ENCODE measurements at regions not wholly inside any gene's neighbourhood (a gene's known extent, or its start where the extent isn't known, plus 50 kb on each side); places are given as distances from the start of the nearest gene placed in this dataset.

DNA sequence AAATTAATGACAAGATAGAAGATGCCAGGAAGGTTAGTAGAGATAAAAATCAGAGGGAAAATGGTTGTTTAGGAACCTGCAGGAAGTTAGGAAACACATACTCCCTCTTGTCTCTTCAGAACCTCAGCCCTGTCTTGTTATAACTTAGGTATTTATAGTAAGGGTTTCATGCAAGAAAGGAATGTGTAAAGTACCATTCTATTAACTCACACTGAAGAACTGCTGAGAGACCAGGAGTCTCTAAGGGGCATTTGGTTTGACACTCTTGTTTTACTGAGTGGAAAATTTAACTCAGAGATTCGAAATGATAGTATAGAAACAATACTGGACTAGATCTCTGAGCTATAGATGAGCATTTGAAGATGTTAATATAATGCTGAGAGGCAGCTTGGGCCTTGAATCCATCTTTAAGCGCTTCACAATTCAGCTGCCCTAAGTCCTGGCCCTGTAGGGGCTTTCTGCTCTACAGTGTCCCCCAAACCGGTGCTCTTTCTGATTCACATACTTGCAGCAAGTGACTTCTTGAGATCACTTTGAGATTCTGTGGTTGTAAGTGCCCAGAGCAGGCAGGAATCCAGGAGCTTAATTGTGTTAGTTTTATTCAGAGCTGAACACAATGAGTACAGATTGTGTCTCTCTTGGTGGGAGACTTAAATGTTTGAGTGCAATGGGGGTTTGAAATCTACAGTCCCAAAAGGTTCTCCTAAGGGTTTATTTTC, 235.0 kb upstream of the RGPD4 start:
- Histone ChIP-seq H3K9me3 (ENCODE audit: low read length) (no peaks in the 10 kb centered on the region), H3K27ac (ENCODE audit: low read length) (no peak overlapping the region), H3K9me2 (ENCODE audit: insufficient read depth, low read length) (no peaks in the 10 kb centered on the region), H3K9ac (ENCODE audit: low read length) (no peak overlapping the region), H3F3A (ENCODE audit: insufficient read depth, low read length, poor library complexity, severe bottlenecking) (no peaks in the 10 kb centered on the region), H4K20me1 (ENCODE audit: insufficient read depth) (no peaks in the 10 kb centered on the region), H2AFZ (ENCODE audit: low read depth, low read length) (no peak overlapping the region), H3K79me2 (replicated peaks; ENCODE audit: insufficient read depth, low read length) (no peaks in the 10 kb centered on the region), H3K4me3 (ENCODE audit: low read length) (no peak overlapping the region), H3K36me3 (ENCODE audit: insufficient read depth, low read length) (no peaks in the 10 kb centered on the region), H3K4me2 (ENCODE audit: low read length) (no peak overlapping the region), H3K27me3 (ENCODE audit: insufficient read depth, low read depth, low read length) (no peaks in the 10 kb centered on the region)
- TF ChIP-seq, protein P1, sequence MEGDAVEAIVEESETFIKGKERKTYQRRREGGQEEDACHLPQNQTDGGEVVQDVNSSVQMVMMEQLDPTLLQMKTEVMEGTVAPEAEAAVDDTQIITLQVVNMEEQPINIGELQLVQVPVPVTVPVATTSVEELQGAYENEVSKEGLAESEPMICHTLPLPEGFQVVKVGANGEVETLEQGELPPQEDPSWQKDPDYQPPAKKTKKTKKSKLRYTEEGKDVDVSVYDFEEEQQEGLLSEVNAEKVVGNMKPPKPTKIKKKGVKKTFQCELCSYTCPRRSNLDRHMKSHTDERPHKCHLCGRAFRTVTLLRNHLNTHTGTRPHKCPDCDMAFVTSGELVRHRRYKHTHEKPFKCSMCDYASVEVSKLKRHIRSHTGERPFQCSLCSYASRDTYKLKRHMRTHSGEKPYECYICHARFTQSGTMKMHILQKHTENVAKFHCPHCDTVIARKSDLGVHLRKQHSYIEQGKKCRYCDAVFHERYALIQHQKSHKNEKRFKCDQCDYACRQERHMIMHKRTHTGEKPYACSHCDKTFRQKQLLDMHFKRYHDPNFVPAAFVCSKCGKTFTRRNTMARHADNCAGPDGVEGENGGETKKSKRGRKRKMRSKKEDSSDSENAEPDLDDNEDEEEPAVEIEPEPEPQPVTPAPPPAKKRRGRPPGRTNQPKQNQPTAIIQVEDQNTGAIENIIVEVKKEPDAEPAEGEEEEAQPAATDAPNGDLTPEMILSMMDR (IDR thresholded peaks at IDR 0.05; ENCODE audit: poor library complexity, severe bottlenecking): no peak
- TF ChIP-seq SMC3 (conservative IDR thresholded peaks at IDR 0.05; ENCODE audit: poor library complexity) (no peak), MXI1 (conservative IDR thresholded peaks at IDR 0.05; ENCODE audit: poor library complexity, severe bottlenecking) (no peak), POLR2AphosphoS5 (IDR thresholded peaks at IDR 0.05) (no peak), EP300 (conservative IDR thresholded peaks at IDR 0.05; ENCODE audit: poor library complexity, severe bottlenecking) (no peak), TAF1 (IDR thresholded peaks at IDR 0.05; ENCODE audit: low read depth) (no peak), RAD21 (conservative IDR thresholded peaks at IDR 0.05) (no peak), EZH2 (IDR thresholded peaks at IDR 0.05; ENCODE audit: borderline replicate concordance, insufficient read depth, low read length, poor library complexity, severe bottlenecking) (no peak)
- TF ChIP-seq, protein P2, sequence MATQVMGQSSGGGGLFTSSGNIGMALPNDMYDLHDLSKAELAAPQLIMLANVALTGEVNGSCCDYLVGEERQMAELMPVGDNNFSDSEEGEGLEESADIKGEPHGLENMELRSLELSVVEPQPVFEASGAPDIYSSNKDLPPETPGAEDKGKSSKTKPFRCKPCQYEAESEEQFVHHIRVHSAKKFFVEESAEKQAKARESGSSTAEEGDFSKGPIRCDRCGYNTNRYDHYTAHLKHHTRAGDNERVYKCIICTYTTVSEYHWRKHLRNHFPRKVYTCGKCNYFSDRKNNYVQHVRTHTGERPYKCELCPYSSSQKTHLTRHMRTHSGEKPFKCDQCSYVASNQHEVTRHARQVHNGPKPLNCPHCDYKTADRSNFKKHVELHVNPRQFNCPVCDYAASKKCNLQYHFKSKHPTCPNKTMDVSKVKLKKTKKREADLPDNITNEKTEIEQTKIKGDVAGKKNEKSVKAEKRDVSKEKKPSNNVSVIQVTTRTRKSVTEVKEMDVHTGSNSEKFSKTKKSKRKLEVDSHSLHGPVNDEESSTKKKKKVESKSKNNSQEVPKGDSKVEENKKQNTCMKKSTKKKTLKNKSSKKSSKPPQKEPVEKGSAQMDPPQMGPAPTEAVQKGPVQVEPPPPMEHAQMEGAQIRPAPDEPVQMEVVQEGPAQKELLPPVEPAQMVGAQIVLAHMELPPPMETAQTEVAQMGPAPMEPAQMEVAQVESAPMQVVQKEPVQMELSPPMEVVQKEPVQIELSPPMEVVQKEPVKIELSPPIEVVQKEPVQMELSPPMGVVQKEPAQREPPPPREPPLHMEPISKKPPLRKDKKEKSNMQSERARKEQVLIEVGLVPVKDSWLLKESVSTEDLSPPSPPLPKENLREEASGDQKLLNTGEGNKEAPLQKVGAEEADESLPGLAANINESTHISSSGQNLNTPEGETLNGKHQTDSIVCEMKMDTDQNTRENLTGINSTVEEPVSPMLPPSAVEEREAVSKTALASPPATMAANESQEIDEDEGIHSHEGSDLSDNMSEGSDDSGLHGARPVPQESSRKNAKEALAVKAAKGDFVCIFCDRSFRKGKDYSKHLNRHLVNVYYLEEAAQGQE (IDR thresholded peaks at IDR 0.05; ENCODE audit: borderline replicate concordance): no peak

DNA sequence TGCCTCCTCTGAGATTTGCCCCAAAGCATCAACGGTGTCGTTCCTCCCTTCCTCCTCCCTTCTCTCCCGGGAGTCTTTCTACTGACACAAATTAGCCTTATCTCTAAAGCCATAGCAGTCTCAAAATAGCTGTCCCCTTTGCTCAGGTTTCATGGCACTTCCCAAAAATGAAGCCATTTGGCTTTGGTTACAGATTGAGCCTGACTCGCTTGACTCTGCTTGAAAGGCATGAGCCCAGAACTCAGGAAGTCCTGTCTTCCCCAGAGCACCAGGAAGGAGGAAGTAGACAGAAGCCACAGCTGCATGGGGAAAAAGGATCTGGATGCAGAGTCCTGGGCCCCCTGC, 234.4 kb upstream of the RGPD4 start:
- Histone ChIP-seq H3K27me3 (ENCODE audit: insufficient read depth, low read depth, low read length) (no peaks in the 10 kb centered on the region), H3K27ac (ENCODE audit: low read length) (no peak overlapping the region), H3K9me2 (ENCODE audit: insufficient read depth, low read length) (no peaks in the 10 kb centered on the region), H4K20me1 (ENCODE audit: insufficient read depth) (no peaks in the 10 kb centered on the region), H3K79me2 (replicated peaks; ENCODE audit: insufficient read depth, low read length) (no peaks in the 10 kb centered on the region), H2AFZ (ENCODE audit: low read depth, low read length) (no peak overlapping the region), H3F3A (ENCODE audit: insufficient read depth, low read length, poor library complexity, severe bottlenecking) (no peaks in the 10 kb centered on the region), H3K9ac (ENCODE audit: low read length) (no peak overlapping the region), H3K4me3 (ENCODE audit: low read length) (no peak overlapping the region), H3K4me2 (ENCODE audit: low read length) (no peak overlapping the region), H3K36me3 (ENCODE audit: insufficient read depth, low read length) (no peaks in the 10 kb centered on the region), H3K9me3 (ENCODE audit: low read length) (no peaks in the 10 kb centered on the region)
- TF ChIP-seq, protein P1 (IDR thresholded peaks at IDR 0.05; ENCODE audit: poor library complexity, severe bottlenecking): no peak
- TF ChIP-seq EP300 (conservative IDR thresholded peaks at IDR 0.05; ENCODE audit: poor library complexity, severe bottlenecking) (no peak), SMC3 (conservative IDR thresholded peaks at IDR 0.05; ENCODE audit: poor library complexity) (no peak), POLR2AphosphoS5 (IDR thresholded peaks at IDR 0.05) (no peak), RAD21 (conservative IDR thresholded peaks at IDR 0.05) (no peak), EZH2 (IDR thresholded peaks at IDR 0.05; ENCODE audit: borderline replicate concordance, insufficient read depth, low read length, poor library complexity, severe bottlenecking) (no peak), TAF1 (IDR thresholded peaks at IDR 0.05; ENCODE audit: low read depth) (no peak)
